ENCODE measurements at regions not wholly inside any gene's neighbourhood (a gene's known extent, or its start where the extent isn't known, plus 50 kb on each side); places are given as distances from the start of the nearest gene placed in this dataset.
"Not testable (repeated sequence)": the region's sequence is repeated elsewhere in the genome, so short reads cannot be mapped to it uniquely, and the experiment has no call there.

DNA sequence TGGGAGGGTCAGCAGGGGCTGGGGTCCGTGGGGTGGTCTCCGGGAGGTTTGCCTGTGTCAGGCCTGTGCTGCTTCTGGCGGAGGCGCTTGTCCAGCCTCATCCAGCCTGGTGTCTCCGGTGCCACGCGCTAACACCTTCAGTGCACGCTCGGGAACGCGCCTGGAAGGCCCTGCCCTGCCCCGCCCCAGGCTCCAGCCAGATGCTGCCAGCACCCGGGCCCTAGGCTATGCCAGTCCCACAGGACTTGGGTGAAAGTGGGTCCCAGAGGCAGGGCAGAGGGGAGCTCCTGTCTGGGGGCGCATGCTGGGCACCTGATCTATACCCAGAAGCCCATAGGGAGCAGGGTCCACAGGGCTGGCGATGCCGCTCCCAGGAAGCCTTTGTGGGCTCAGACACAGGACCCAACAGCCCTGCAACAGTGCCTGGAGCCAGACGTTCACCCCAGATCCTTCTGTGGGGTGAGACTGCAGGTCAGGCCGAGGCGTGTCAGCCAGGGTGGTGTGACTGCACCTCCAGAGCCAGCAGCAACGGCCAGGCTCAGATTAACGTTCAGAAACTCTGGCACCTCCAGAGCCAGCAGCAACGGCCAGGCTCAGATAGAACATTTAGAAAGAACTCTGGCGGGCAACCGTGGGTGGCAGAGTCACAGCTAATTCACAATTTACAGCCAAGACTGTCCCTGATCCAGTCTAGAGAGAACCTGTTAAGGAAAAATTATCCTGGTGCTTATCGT lies 5423.2 kb upstream of the TPTE start:
- H3K4me3 ChIP-seq (ENCODE audit: low read length); POLR2A ChIA-PET; H3K27ac ChIP-seq (ENCODE audit: low read depth in 1 of 2, low read length in 2 of 2); H3K36me3 Mint-ChIP-seq (ENCODE audit: low read depth); H3K9me3 ChIP-seq (ENCODE audit: control insufficient read depth in 1 of 2, insufficient read depth in 1 of 2, low read length in 2 of 2); H3K27me3 ChIP-seq (ENCODE audit: control insufficient read depth in 1 of 2, insufficient read depth in 2 of 2, low read length in 2 of 2); H3K36me3 ChIP-seq (ENCODE audit: insufficient read depth, low read length); H3K4me3 Mint-ChIP-seq; H3K9me3 Mint-ChIP-seq; H3K4me1 ChIP-seq (ENCODE audit: insufficient read depth, low read length); intact Hi-C loops (cut with DNase I, micrococcal nuclease); H3K4me1 Mint-ChIP-seq (ENCODE audit: low read depth); H3K27me3 Mint-ChIP-seq; DNase-seq; H3K27ac Mint-ChIP-seq; ATAC-seq (ENCODE audit: poor library complexity); CTCF ChIA-PET: not testable (repeated sequence)

DNA sequence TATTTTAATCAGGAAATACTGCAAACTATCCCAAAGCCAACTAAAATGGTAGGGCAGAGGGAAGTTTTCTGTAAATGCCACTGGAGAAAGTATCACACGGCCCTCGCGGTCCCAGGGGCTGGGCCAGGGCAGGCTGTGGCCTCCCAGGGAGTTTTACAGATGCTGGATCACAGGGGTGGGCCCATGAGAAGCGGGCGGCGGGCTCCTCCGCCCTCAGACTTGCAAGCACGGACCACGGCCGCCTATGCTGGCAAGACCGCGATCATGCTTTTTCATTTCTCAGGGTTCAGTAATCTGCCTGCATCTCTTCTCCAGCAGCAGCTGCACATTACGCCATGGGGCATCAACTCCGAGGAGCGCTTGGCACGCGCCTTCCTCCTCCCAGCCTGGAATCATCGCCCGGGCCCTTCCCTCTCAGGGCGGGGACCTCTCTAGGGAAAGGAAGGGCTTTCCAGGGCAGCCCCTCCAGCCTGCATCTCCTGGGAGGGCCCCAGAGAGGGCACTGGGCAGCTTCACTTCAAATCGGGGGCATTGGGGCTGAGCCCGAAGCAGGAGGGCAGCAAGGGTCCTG lies 5420.7 kb upstream of the TPTE start:
- H3K4me1 Mint-ChIP-seq (ENCODE audit: low read depth); intact Hi-C loops (cut with DNase I, micrococcal nuclease); DNase-seq; H3K27ac Mint-ChIP-seq; POLR2A ChIA-PET; H3K4me3 Mint-ChIP-seq; CTCF ChIA-PET; H3K4me1 ChIP-seq (ENCODE audit: insufficient read depth, low read length); ATAC-seq (ENCODE audit: poor library complexity); H3K36me3 Mint-ChIP-seq (ENCODE audit: low read depth); H3K9me3 Mint-ChIP-seq; H3K27me3 Mint-ChIP-seq; H3K9me3 ChIP-seq (ENCODE audit: control insufficient read depth in 1 of 2, insufficient read depth in 1 of 2, low read length in 2 of 2); H3K36me3 ChIP-seq (ENCODE audit: insufficient read depth, low read length); H3K27me3 ChIP-seq (ENCODE audit: control insufficient read depth in 1 of 2, insufficient read depth in 2 of 2, low read length in 2 of 2); H3K27ac ChIP-seq (ENCODE audit: low read depth in 1 of 2, low read length in 2 of 2); H3K4me3 ChIP-seq (ENCODE audit: low read length): not testable (repeated sequence)

DNA sequence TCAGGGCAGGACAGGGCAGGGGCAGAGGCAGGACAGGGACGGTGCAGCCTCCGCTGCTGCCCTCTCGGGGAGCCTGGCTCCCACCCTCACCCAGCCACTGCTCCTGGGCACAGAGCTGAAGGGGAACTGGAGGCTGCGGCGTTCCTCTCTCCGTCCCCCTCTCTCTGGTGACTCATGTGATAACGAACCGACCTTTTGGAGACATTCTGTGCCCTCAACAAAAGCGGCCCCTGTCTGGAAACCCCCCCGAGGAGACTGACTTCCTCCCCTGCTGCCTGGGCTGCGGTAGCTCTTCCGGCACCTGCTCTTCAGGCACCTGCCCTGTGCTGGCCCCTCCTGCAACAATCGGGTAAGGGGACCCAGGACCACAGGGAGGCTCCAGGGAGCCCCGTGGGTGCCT lies 5419.6 kb upstream of the TPTE start:
- not testable (repeated sequence) for H3K4me3 ChIP-seq (ENCODE audit: low read length); H3K9me3 Mint-ChIP-seq

DNA sequence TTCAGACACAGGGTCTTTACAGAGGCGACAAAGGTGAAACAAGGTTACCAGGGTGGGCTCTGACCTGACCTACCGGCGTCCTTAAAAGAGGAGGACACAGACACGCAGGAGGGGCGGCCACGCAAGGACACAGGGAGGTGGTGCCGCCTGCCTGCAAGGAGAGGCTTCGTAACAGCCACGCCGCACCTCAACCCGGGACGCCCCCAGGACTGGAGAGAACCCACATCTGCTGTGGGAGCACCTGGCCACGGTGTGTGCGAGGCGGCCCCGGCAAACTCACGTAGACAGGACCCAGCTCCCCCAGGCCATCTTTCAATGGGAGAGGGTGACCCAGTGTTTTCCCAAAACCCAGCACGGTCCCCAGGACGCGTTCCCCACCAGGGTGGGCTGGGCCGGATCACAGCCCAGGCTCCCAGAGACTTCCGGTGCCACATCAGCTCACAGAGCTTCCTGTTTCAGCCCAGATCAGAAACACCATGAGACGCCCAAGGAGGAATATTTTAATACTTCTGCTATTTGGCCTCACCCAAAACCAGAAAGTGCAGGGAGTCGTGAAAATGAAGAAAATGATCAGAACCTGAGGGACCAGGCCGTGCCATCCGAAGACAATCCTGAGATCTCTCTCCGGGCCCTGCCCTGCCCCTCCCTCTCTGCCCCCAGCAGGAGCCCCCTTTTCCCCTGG lies 5417.4 kb upstream of the TPTE start:
- H3K36me3 Mint-ChIP-seq (ENCODE audit: low read depth); H3K27me3 Mint-ChIP-seq; H3K36me3 ChIP-seq (ENCODE audit: insufficient read depth, low read length); intact Hi-C loops (cut with DNase I, micrococcal nuclease); POLR2A ChIA-PET; H3K27me3 ChIP-seq (ENCODE audit: control insufficient read depth in 1 of 2, insufficient read depth in 2 of 2, low read length in 2 of 2); H3K9me3 ChIP-seq (ENCODE audit: control insufficient read depth in 1 of 2, insufficient read depth in 1 of 2, low read length in 2 of 2); H3K9me3 Mint-ChIP-seq; CTCF ChIA-PET; H3K4me1 Mint-ChIP-seq (ENCODE audit: low read depth): not testable (repeated sequence)
- H3K4me3 Mint-ChIP-seq: peak overlapping the region; percentile 75
- H3K4me3 ChIP-seq (ENCODE audit: low read length): peak overlapping the region; percentile 10
- DNase-seq (peak in 1 of 14 experiments; percentile 35), ATAC-seq (ENCODE audit: poor library complexity) (peak; percentile 13)
- peak overlapping the region in 1 of 2 donors; percentile 7 for H3K27ac ChIP-seq (ENCODE audit: low read depth in 1 of 2, low read length in 2 of 2)
- H3K4me1 ChIP-seq (ENCODE audit: insufficient read depth, low read length): peaks cover 16% of the 10 kb centered on the region
- H3K27ac Mint-ChIP-seq: peak overlapping the region; percentile 92

More for the DNA sequence above, 5419.6 kb upstream of the TPTE start:
- H3K4me1 ChIP-seq (ENCODE audit: insufficient read depth, low read length): peaks cover 11% of the 10 kb centered on the region
- H3K4me1 Mint-ChIP-seq (ENCODE audit: low read depth); H3K9me3 ChIP-seq (ENCODE audit: control insufficient read depth in 1 of 2, insufficient read depth in 1 of 2, low read length in 2 of 2); H3K27me3 Mint-ChIP-seq; H3K27me3 ChIP-seq (ENCODE audit: control insufficient read depth in 1 of 2, insufficient read depth in 2 of 2, low read length in 2 of 2); intact Hi-C loops (cut with DNase I, micrococcal nuclease); CTCF ChIA-PET; POLR2A ChIA-PET; H3K36me3 ChIP-seq (ENCODE audit: insufficient read depth, low read length); H3K36me3 Mint-ChIP-seq (ENCODE audit: low read depth): not testable (repeated sequence)
- ATAC-seq (ENCODE audit: poor library complexity): peak; percentile 79
- H3K27ac ChIP-seq (ENCODE audit: low read depth in 1 of 2, low read length in 2 of 2): peak overlapping the region in 1 of 2 donors; percentile 7
- Mint-ChIP-seq H3K4me3 (peak overlapping the region; percentile 79), H3K27ac (peak overlapping the region; percentile 91)
- peak; percentile 63 to 93 (median 78) for DNase-seq

DNA sequence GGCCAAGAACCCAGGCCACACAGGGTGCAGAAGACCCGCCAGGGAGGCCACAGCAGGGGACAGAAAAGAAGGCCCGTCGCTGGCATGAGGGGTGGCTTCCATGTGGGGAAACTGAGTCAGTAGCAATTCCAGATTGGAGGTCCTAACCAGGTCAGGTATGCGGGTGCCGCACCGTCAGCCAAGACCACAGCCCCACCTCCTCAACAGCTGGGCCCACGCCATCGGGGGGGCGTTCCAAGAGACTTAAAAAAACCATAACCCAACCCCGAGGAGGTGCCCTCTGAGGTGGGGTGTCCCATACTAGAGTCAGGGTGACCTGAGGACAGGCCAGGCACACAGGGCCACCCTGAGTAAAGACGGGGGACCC lies 5416.8 kb upstream of the TPTE start:
- H3K4me3 Mint-ChIP-seq; H3K36me3 ChIP-seq (ENCODE audit: insufficient read depth, low read length); H3K9me3 ChIP-seq (ENCODE audit: control insufficient read depth in 1 of 2, insufficient read depth in 1 of 2, low read length in 2 of 2); H3K4me3 ChIP-seq (ENCODE audit: low read length); DNase-seq; H3K27ac ChIP-seq (ENCODE audit: low read depth in 1 of 2, low read length in 2 of 2); H3K27me3 Mint-ChIP-seq; POLR2A ChIA-PET; H3K36me3 Mint-ChIP-seq (ENCODE audit: low read depth); ATAC-seq (ENCODE audit: poor library complexity); H3K4me1 Mint-ChIP-seq (ENCODE audit: low read depth); H3K27me3 ChIP-seq (ENCODE audit: control insufficient read depth in 1 of 2, insufficient read depth in 2 of 2, low read length in 2 of 2); CTCF ChIA-PET; intact Hi-C loops (cut with DNase I, micrococcal nuclease); H3K9me3 Mint-ChIP-seq: not testable (repeated sequence)
- peaks cover 16% of the 10 kb centered on the region for H3K4me1 ChIP-seq (ENCODE audit: insufficient read depth, low read length)
- peak overlapping the region; percentile 92 for H3K27ac Mint-ChIP-seq

GRCh38 chr21:5105939-5106708 lies 5415.3 kb upstream of the TPTE start:
- ATAC-seq (ENCODE audit: poor library complexity) (peak; percentile 26), DNase-seq (peak in 5 of 14 experiments; percentile 11 to 49 (median 36))
- H3K36me3 Mint-ChIP-seq (ENCODE audit: low read depth); H3K27me3 Mint-ChIP-seq; H3K27ac Mint-ChIP-seq; H3K4me3 Mint-ChIP-seq; H3K36me3 ChIP-seq (ENCODE audit: insufficient read depth, low read length); H3K9me3 Mint-ChIP-seq; H3K4me3 ChIP-seq (ENCODE audit: low read length); CTCF ChIA-PET; H3K9me3 ChIP-seq (ENCODE audit: control insufficient read depth in 1 of 2, insufficient read depth in 1 of 2, low read length in 2 of 2); H3K27me3 ChIP-seq (ENCODE audit: control insufficient read depth in 1 of 2, insufficient read depth in 2 of 2, low read length in 2 of 2); H3K4me1 Mint-ChIP-seq (ENCODE audit: low read depth); POLR2A ChIA-PET; intact Hi-C loops (cut with DNase I, micrococcal nuclease): not testable (repeated sequence)
- peaks cover 16% of the 10 kb centered on the region for H3K4me1 ChIP-seq (ENCODE audit: insufficient read depth, low read length)
- H3K27ac ChIP-seq (ENCODE audit: low read depth in 1 of 2, low read length in 2 of 2): peak overlapping the region in 1 of 2 donors; percentile 40

Measured in CD4-positive, alpha-beta T cell (primary cell).